Tibial artery (tissue), 4 donors: ENCODE measurements at regions not wholly inside any gene's neighbourhood (a gene's known extent, or its start where the extent isn't known, plus 50 kb on each side); places are given as distances from the start of the nearest gene placed in this dataset.

Experiments
- DNase-seq, 2 donors: peaks; one replicate each; pipeline ENCODE4 v3.0.0-alpha.2; 2019
- H3K27ac ChIP-seq, 2 donors: fragments of 200-600 bp; sonication (generic) in 1 of 2; 1 replicate in 1 of 2; 2 replicates in 1 of 2; pipeline ENCODE4 v1.5.1; 2018 to 2019; ENCODE audit warnings: mild to moderate bottlenecking in 1 of 2
- H3K27me3 ChIP-seq, 2 donors: fragments of 200-600 bp; sonication (generic) in 1 of 2; one replicate each; pipeline versions ENCODE4 v1.5.1 to v1.6.0; 2016 to 2019
- H3K36me3 ChIP-seq, 3 donors: fragments of 200-600 bp; sonication (generic) in 2 of 3; one replicate each; pipeline ENCODE4 v1.5.1; 2016 to 2019; ENCODE audit warnings: mild to moderate bottlenecking in 2 of 3
- H3K4me1 ChIP-seq, 4 donors: fragments of 200-600 bp; sonication (generic) in 2 of 4; 1 replicate in 3 of 4; 2 replicates in 1 of 4; pipeline ENCODE4 v1.5.1; 2016 to 2019
- H3K4me3 ChIP-seq, 2 donors: fragments of 200-600 bp; sonication (generic) in 1 of 2; 1 replicate in 1 of 2; 2 replicates in 1 of 2; pipeline ENCODE4 v1.5.1; 2018 to 2019; ENCODE audit warnings: mild to moderate bottlenecking in 2 of 2
- H3K9me3 ChIP-seq, 3 donors: fragments of 200-600 bp; sonication (generic) in 1 of 3; one replicate each; pipeline ENCODE4 v1.5.1; 2016 to 2019
- intact Hi-C: fragments of 100-400 bp; cut with DNase I; formaldehyde crosslinking; loops from one replicate; pipeline ENCODE4 v1.15.0; 2023; ENCODE audit warnings: low total_unique reads
- TF ChIP-seq, protein P1 (sequence below), 2 experiments: fragments of 200-600 bp in 1 of 2; fragments of 450-650 bp in 1 of 2; IDR thresholded peaks; one replicate each; pipeline ENCODE4 v1.5.1; 2017 to 2019; ENCODE audit warnings: antibody characterized with exemption in 2 of 2, mild to moderate bottlenecking in 1 of 2, moderate library complexity in 1 of 2

DNA sequence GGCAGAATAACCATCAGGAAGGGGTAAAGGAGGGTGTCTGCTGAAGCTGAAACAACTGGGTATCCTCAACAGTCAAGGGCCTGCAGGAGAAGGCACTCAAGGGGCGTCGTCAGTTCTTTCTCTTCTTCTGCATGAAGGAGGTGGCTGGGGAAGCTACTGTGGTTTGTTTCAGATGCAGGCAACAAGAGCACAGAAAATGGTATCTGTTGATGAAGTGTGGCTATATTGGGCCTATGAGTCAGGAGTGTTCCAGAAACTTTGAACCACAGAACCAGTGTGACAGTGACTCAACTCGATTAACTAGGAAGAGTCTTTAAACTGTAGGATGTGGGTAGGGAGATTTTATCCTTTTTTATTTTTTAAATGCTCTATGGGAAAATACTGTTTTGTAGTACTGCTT, 686.3 kb downstream of the FGF9 start:
- Histone ChIP-seq H3K27me3 (no peaks in the 10 kb centered on the region), H3K4me1 (no peaks in the 10 kb centered on the region), H3K36me3 (no peaks in the 10 kb centered on the region), H3K9me3 (no peaks in the 10 kb centered on the region), H3K27ac (no peak overlapping the region), H3K4me3 (no peak overlapping the region)
- no peak for DNase-seq
- intact Hi-C loops: no loop called here
- TF ChIP-seq, protein P1, sequence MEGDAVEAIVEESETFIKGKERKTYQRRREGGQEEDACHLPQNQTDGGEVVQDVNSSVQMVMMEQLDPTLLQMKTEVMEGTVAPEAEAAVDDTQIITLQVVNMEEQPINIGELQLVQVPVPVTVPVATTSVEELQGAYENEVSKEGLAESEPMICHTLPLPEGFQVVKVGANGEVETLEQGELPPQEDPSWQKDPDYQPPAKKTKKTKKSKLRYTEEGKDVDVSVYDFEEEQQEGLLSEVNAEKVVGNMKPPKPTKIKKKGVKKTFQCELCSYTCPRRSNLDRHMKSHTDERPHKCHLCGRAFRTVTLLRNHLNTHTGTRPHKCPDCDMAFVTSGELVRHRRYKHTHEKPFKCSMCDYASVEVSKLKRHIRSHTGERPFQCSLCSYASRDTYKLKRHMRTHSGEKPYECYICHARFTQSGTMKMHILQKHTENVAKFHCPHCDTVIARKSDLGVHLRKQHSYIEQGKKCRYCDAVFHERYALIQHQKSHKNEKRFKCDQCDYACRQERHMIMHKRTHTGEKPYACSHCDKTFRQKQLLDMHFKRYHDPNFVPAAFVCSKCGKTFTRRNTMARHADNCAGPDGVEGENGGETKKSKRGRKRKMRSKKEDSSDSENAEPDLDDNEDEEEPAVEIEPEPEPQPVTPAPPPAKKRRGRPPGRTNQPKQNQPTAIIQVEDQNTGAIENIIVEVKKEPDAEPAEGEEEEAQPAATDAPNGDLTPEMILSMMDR (IDR thresholded peaks at IDR 0.05): no peak

DNA sequence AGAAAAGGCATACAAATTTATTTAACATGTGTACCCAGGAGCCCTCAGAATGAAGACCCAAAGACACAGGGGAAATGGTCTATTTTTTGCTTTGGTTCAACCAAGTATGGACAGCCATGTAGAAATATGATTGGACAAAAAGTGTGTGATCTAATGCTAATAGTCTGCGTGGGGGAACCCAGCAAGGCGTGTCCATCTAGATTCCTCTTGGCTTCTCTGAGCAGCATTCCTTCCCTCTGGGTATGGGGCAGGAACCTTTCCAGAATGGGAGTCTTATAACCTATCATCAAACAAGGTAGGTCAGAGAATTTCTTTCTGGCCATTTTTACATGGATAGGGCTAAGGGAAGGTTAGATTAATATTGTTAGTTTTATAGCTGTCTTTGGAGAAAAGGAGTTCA, 698.2 kb downstream of the FGF9 start:
- no peaks in the 10 kb centered on the region for H3K27me3 ChIP-seq
- intact Hi-C loops: no loop called here
- no peak for DNase-seq
- no peak overlapping the region for H3K4me3 ChIP-seq
- H3K4me1 ChIP-seq: no peaks in the 10 kb centered on the region
- no peaks in the 10 kb centered on the region for H3K36me3 ChIP-seq
- no peak overlapping the region for H3K27ac ChIP-seq
- TF ChIP-seq, protein P1 (IDR thresholded peaks at IDR 0.05): no peak
- H3K9me3 ChIP-seq: peaks cover 0 to 8% (median 4%) of the 10 kb centered on the region in 3 donors

DNA sequence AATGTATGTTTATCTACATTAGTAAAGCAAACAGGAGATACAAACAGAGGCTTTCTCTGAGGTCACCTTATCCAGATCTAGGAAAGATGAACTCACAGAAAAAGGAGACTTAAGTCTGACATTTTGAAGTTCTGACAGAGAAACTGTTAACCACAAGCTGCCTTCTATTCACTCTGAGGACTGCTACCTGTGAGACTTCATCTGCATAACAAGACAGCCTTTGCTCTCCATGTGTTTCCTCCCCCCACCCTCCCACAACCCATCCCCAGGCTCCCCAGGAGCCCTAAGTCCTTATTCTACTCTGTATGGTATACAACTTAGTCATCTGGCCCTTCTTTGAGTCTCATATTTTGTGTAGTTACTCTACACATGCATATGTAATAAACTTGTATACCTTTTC, 699.0 kb downstream of the FGF9 start:
- TF ChIP-seq, protein P1 (IDR thresholded peaks at IDR 0.05): no peak
- no peak overlapping the region for H3K27ac ChIP-seq
- no peak overlapping the region for H3K4me3 ChIP-seq
- no peak for DNase-seq
- H3K27me3 ChIP-seq: no peaks in the 10 kb centered on the region
- intact Hi-C loops: no loop called here
- peaks cover 0 to 8% (median 0%) of the 10 kb centered on the region in 3 donors for H3K9me3 ChIP-seq
- H3K36me3 ChIP-seq: no peaks in the 10 kb centered on the region
- H3K4me1 ChIP-seq: no peaks in the 10 kb centered on the region

DNA sequence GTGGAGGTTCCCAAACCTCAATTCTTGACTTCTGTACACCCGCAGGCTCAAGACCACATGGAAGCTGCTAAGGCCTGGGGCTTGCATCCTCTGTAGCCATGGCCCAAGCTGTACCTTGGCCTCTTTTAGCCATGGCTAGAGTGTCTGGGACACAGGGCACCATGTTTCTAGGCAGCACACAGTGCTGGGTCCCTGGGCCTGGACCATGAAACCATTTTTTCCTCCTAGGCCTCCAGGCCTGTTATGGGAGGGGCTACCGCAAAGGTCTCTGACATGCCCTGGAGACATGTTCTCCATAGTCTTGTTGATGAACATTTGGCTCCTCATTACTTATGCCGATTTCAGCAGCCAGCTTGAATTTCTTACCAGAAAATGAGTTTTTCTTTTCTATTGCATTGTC, 701.4 kb downstream of the FGF9 start:
- intact Hi-C loops: no loop called here
- no peak overlapping the region for H3K4me3 ChIP-seq
- DNase-seq: no peak
- TF ChIP-seq, protein P1 (IDR thresholded peaks at IDR 0.05): no peak
- no peak overlapping the region for H3K27ac ChIP-seq
- H3K36me3 ChIP-seq: no peaks in the 10 kb centered on the region
- H3K27me3 ChIP-seq: no peaks in the 10 kb centered on the region
- H3K9me3 ChIP-seq: peaks cover 0 to 8% (median 0%) of the 10 kb centered on the region in 3 donors
- H3K4me1 ChIP-seq: no peaks in the 10 kb centered on the region

DNA sequence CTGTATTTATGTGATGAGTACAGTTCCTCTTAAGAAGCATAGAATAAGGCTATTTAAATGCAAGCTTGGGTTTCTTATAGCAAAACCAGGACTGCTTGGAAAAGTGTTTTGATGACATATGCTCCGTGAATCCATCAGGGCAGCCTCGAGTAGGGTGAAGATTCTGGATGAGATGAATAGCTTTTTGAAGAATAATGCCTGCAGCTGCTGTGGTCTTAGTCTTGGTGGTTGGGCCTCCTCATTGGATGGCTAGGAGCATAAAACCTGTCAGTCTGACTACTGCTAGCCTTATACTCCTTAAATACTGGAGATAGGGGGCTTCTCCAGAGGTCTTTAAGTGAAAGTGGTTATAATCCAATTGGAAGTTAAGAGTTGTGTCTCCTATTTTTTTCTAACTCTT, 704.3 kb downstream of the FGF9 start:
- Histone ChIP-seq H3K27me3 (no peaks in the 10 kb centered on the region), H3K4me3 (no peak overlapping the region), H3K4me1 (no peaks in the 10 kb centered on the region), H3K27ac (no peak overlapping the region), H3K9me3 (peaks cover 0 to 8% (median 0%) of the 10 kb centered on the region in 3 donors), H3K36me3 (no peaks in the 10 kb centered on the region)
- TF ChIP-seq, protein P1 (IDR thresholded peaks at IDR 0.05): no peak
- intact Hi-C loops: no loop called here
- no peak for DNase-seq

DNA sequence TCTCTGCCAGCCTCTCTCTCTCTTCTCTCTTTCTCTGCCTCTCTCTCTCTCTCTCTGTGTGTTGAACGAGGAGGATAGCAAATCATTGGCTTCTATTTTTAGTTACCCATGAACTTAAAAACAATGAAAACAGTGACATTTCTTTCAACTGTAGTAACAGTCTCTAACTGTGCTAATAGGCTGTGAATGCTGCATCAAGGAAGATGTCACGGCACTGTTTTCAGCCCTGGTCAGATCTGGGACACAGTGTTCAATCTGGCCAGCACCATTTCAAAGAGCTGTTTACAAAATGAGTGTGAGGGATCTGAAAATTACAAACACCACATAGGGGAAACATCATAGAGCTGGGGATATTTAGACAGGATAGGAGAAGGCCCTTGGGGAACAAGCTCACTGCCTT, 717.0 kb downstream of the FGF9 start:
- H3K27ac ChIP-seq: no peak overlapping the region
- H3K4me1 ChIP-seq: no peaks in the 10 kb centered on the region
- no peaks in the 10 kb centered on the region for H3K36me3 ChIP-seq
- H3K9me3 ChIP-seq: no peaks in the 10 kb centered on the region
- no peaks in the 10 kb centered on the region for H3K27me3 ChIP-seq
- intact Hi-C loops: no loop called here
- TF ChIP-seq, protein P1 (IDR thresholded peaks at IDR 0.05): no peak
- DNase-seq: no peak
- no peak overlapping the region for H3K4me3 ChIP-seq
